ENCODE measurements at regions not wholly inside any gene's neighbourhood (a gene's known extent, or its start where the extent isn't known, plus 50 kb on each side); places are given as distances from the start of the nearest gene placed in this dataset.

DNA sequence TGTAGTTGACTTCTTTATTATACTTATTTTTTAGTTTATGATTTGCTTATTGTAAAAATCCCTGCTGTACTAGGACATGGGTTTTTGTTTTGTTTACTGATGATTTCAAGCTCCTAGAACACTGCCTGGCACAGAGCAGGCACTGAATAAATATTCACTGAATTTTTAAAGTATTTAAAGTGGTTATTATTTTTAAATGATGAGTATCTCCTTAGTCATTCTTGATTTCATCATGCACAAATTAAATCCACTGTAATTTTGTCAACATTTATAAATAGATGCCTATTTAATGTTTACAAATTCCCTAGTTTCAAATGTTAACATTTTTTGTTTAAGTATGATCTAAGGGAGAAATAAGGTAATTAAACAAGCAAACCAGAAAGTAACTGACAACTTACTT lies 367.9 kb upstream of the SLIT2 start:
- no peak for DNase-seq

DNA sequence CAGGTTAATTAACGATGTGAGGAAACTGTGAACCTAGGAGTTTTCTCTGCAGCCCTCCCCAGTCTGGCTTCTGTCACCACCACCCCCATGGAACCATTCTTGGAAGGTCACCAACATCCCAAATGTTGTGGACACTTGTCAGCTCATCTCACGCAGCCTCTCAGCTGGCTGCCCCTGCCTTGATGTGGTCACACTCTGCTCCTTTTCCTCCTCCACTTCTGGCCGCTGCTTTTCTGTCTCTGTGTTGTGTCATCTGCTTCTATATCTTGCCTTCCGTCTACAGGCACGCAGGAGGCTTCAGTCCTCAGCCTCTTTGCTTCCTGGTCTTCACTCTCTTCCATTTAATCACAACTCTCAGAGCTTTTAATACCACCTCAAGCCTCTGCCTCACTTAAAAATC lies 371.5 kb upstream of the SLIT2 start:
- DNase-seq: no peak

DNA sequence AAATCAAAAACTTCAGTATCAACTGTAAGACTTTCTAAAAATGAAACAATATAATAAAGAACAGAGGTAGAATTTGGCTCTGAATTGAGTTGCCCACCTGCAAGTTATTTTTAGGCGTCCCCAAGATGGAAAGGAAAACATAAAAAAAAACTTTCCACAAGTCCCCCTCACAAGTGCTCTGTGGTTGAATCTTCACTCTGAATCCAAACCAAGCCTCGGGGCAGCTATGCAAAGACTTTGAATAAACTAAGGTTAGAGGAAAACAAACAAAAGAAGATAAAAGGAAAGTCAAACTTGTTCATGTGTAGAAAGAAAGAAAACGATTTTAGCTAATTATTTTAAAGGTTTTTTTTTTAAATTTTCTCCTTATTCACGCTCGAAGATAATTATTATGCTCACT lies 372.4 kb upstream of the SLIT2 start:
- no peak for DNase-seq

DNA sequence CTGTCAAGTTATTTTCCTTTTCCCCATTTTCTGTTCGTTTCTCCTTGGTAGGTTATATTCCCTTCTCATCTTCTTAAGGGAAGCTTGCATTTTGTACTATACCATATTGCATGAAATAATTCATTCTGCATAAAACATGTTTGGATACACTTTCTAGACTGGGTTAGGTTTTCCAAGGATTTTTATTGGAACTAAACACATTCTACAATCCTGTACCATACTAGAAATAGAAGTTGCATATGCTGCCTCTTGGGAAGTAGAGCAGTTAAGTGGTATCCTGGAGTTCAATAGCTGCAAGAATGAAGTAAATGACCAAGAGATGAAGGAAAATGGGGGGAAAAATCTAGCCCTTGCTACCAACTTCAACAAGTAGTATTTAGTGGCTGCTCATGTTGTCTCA lies 393.7 kb upstream of the SLIT2 start:
- DNase-seq: no peak

DNA sequence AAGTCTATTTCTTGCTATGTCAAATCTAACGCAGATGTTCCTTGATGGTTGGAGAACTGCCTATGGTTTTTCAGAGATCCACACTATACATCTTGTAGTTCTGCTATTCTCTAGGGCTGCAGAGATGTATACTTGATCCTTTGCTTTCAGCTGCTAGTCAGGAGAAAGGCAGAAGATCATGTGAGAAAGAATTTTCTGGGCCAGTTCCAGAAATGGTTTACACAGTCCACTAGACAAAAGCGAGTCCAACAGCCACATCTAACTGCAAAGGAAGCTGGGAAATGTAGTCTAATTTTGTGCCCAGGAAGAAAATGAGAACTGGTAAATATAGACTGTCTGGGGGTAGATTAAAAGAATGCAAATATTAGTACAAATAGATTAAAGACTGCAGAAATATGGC lies 394.3 kb upstream of the SLIT2 start:
- DNase-seq: no peak

DNA sequence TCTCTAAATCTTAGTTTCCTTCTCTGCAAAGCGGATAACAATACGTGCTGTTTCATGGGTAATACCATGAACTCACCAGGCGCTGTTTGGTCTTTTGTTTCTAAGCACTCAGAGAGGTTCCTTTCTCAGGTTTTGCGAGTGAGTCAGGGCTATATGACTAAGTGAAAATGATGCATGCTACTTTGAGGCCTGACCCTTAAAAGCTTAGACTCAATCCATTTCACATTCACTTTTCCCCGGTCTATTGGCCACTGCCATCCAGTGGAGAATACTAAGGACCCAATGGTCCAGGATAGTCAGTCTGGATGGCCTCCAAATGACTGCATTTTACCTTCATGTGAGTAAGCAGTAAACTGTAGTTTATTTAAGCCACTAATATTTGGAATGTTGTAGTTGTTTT lies 400.8 kb upstream of the SLIT2 start:
- no peak for DNase-seq

DNA sequence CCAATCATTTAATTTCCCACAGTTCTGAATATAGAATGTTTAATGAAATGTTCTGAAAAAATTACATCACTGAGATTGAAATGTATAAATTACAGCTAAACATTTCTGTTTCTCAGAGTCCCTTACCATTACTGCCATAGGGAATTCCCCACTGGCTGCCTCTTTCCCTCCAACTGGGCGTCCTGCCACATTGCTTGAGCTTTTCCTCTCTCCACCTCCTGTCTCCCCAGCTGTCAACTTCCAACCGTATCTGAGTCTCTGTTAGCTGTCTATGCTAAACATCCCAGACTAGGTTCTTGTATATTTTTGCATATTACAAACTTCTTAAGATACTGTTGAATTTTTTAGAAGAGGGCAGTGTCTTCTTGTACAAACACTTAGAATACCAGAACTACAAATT lies 407.3 kb upstream of the SLIT2 start:
- no peak for DNase-seq

DNA sequence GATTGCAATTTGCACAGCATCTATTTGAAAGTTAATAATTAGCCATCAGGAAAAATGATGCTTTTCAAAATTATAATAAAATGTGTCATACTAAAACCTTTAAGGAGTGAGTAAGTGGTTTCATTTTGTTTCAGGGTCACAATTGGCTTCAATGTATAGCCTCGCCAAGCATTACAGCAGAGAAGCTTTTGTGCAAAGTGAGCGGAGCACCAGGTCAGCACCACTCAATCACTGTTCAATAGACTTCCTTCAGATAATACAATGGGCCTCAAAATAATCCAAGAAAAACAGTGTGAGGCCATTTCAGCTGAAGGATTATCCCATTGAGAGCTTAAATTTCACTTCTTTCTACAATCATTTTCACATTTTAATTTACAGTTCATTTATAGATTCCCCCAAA lies 409.2 kb upstream of the SLIT2 start:
- DNase-seq: no peak

DNA sequence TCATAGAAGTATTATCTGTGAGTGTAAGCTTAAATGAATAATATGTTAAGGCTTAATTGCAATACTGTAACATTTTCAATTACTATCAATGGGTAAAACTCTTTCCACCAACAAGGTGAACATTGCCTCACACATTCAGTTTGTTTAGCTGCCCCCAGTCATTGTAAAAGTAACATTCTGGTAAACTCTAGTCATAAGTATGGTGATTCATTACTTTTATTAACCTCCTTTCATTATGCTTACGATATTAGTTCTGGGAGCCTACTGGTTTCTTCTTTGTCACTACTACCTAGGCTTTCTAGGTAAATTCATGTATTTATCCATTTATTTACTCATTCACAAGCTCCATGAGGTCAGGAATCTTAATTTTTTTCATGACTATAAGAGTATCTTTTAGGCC lies 412.8 kb upstream of the SLIT2 start:
- DNase-seq: no peak

DNA sequence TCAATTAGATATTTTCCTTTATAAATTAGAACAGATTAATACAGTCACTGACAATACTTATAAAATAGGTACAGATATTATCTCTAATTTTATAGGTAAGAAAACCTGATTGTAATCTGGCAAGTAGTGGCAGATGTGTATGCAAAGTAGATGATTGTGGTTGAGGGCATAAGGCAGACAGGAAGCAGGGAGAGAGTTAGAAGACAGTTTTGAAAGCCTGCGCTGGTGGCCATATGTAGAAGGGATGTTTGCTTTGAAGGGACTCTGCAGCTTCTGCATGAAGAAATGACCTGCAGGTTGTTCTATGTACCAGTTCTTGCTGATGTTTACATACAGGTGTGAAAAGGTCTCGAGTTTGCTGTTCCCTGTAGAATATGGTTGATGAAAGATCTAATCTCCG lies 416.3 kb upstream of the SLIT2 start:
- no peak for DNase-seq

DNA sequence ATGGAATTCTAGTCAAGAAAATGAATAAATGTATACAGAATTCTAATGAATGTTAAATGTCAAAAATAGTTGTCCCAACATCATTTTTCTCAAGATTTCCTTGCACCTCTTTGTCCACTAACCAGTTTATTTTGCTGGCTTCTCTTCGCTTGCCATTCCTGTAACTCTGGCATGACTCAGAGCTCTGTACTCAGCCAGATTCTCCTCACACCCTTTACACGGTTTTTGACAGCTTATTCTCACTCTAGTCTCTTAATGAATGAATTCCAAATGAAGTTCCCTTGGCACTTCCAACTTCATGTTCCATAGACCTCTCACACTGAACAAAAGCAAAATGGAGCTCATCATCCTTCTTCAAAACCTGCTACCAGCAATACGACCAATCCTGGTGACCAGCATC lies 419.3 kb upstream of the SLIT2 start:
- DNase-seq: no peak

DNA sequence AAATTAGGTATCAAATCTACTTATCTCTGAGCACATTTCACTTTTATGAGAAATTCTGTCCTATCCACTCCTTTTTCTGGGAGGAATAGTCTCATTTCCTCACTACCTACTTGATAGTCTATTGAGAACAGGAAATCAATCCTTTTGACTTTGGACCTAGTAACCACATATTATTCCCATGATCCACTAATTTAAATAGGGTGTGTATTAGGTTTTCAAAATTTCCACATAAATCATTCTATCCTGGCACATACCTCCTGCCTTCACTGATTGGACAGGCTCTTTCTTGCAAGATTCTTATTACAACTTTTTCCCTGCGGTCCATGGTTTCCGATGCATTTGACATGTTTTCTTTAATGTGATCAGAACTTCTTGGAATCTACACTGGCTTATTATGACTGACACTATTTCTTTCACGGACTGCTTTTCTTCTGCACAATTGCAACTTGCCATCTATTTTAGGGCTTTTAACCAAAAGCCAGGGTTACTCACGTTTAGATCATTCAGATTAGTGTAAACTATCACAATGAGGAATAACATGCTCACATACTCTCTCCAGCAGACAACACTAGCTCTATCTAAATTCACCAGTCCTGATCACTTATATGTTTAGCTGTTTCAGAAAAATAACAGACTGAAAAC lies 419.9 kb upstream of the SLIT2 start:
- DNase-seq: no peak

DNA sequence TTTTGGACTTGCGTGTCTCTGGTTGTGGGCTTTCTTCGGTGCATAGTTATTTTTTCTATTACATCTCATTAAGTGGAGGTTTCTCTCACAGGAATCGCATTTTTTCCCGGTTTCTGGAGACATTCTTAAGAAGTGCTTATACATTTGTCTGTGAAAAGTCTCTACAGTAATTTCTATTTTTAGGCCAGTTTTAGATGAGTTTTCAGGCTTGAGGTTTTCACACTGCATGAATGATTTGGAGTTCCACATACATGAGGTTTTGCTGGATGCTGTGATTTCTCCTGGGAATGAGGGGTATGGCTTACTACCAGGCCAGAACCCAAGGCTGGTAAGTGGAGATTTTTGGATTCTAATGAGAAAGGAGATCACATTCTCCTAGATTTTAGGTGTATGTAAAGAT lies 422.6 kb upstream of the SLIT2 start:
- DNase-seq: no peak

DNA sequence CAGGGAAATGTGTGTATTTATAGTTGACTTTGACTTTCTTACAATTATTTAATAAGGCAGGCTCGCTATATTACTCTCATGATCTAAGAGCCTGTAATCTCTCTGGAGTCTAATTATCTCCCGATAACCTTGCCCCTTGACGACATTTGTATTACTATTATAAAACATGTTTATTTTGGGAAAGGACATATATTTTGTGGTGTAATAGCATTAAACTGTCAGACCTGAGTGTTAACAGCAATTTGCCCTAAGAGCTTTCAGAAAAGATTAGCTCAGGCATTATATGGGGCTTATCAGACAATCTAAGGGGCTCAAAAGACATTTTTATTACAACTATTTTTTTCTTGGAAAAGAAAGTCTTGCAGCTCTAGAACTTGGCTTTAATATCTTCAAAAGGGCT lies 427.9 kb upstream of the SLIT2 start:
- DNase-seq: peak in 1 of 3 experiments; percentile 36

DNA sequence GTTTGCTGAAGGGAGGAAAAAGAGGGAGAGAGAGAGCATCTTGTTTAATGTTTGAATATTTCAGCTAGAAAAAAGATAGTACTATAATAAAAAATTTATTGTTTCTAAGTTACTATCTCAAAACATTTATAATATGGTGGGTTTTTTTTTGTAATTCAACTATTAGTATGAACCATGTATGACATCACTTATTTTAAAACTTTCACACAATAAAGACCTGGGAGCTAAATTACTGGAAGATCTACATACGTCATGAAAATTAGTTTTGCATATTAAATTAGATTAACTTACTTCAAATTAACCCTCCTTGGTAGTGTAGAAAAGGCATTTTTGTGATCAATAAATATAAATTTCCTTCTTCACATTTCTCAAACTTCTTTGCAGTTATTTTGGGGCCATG lies 432.0 kb upstream of the SLIT2 start:
- no peak for DNase-seq

DNA sequence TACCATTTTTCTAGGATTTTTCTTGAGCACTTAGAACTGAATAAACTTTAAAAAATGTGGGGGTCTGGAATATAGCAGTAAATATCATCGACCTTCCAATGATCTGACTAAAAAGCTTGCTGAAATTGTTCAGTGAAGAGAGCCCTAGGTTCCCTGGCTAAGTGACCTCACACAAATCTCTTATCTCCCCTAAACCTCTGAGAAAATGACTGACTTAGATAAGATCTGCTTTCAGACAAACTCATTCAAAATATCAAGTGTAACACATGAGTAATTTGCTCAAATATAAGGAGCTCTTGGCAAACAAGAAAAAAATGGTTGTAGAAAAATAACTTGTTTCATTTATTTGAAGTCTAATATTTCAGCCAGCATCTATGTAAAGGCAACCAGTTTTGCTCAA lies 441.7 kb upstream of the SLIT2 start:
- DNase-seq: no peak

DNA sequence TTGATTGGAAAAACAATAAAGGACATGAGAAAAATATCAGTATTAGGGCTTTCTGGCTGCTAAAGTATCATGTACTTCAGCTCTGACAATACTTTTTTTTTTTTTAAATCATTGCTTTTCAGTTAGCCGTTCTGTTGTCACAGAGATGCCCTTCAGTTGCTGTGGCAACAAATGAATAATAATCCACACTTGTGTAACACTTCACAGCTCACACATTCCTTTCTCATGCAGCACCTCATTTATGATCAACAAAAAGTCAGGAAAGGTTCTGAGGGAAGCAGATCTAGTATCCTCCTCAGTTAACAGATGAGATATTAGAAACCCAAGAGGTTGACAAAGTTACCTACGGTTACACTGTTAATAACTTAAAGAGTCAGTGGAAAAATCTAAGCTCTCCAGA lies 444.2 kb upstream of the SLIT2 start:
- DNase-seq: peak in 1 of 3 experiments; percentile 51

DNA sequence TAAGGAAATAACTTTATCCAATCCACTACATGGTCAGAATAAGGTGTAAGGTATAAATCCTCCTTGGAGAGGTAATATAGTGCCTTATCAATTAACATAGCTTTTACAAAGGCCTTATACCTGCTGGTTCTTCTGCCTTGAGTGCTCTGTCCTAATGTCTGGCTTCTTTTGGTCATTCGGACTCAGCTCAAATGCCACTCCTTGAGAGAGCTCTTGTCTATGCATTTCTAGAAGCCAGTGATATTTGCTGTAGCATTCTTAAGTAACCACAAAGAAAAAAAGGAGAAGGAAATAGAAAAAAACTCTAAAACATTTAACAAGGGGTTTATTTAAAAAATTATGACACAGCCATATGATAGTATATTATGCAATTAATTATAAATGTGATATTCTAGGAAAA lies 444.8 kb upstream of the SLIT2 start:
- no peak for DNase-seq

DNA sequence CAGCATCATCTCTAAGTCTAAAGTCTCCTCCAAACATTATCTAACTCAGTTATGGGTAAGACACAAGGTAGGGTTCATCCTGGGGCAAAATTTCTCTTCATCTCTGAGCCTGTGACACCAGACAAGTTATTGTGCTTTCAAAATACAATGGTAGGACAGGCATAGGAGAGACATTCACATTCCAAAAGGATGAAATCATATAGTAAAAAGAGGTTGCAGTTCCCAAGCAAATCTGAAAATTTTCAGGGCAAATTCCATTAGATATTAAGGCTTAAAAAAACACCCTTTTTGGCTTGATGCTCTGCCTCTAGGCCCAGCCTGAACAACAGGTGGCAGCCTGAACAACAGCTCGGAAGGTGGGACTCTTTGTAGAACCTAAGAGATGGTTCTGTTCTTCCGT lies 448.3 kb upstream of the SLIT2 start:
- DNase-seq: no peak

DNA sequence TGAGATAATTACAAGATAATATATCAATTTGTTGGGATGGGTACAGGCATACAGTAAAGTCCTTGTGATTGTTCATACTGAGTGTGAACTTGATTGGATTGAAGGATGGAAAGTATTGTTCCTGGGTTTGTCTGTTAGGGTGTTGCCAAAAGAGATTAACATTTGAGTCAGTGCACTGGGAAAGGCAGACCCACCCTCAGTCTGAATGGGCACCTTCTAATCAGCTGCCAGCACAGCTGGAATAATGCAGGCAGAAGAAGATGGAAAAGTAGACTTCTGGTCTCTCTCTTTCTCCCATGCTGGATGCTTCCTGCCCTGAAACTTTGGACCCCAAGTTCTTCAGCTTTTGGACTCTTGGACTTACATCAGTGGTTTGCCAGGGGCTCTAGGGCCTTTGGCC lies 457.9 kb upstream of the SLIT2 start:
- DNase-seq: no peak

DNA sequence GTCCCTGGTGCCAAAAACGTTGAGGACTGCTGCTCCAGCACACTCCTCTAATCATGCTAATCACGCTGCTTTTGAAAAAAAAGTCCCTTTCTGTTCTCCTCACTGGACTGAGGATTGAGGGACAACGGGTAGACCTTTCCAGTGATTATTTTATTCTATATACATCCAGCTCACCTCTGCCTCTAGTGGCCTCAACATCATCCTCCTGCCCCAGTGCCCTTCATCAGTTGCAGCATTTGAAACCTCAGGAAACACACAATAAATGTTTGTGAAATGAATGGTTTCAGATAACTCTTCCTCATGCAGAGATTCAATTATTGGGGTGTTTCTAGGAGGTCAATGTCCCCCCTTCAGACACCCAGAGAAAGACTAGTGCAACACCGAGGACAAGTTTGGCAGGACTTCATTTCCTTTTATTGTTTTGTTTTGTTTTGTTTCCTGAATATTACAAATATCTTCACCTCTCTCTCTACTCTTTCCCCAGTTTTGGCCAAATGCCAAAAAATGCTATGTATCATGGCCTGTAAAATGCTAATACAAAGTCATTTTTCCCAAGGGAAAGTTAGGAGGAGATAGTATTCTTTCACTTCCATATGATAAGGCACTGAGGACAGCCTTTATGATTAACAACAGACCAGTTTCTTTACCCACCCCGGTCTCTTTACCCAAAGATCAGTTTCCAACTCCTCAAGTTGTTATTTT lies 460.1 kb upstream of the SLIT2 start:
- DNase-seq: no peak

DNA sequence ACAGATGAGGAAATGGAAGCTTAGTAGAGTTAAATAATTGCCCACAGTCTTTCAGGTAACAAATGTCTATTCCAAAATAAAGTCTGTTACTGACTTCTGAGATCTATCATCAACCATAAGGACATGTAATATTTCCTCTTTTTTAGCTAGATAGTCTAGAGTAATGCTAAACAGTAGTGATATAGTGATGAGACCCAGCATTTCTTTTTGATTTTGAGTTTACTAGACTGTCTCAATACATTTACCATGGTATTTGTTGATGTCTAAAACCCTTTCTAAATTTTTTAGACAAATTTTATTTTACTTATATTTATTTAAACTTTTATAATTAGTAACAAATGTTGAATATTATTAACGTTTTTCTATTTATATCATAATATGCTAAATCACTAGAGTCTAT lies 465.1 kb upstream of the SLIT2 start:
- no peak for DNase-seq

DNA sequence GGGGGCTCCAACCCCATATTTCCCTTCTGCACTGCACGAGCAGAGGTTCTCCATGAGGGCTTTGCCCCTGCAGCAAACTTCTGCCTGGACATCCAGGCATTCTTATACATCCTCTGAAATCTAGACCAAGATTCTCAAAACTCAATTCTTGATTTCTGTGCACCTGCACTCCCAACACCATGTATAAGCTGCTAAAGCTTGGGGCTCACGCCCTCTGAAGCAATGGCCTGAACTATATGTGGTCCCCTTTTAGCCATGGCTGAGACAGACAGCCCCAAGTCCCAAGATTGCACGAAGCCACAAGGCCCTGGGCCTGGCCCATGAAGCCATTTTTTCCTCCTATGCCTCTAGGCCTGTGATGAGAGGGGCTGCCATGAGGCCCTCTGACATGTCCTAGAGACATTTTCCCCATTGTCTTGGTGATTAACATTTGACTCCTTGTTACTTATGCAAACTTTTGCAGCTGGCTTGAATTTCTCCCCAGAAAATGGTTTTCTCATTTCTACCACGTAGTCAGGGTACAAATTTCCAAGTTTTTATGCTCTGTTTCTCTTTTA lies 468.0 kb upstream of the SLIT2 start:
- no peak for DNase-seq

DNA sequence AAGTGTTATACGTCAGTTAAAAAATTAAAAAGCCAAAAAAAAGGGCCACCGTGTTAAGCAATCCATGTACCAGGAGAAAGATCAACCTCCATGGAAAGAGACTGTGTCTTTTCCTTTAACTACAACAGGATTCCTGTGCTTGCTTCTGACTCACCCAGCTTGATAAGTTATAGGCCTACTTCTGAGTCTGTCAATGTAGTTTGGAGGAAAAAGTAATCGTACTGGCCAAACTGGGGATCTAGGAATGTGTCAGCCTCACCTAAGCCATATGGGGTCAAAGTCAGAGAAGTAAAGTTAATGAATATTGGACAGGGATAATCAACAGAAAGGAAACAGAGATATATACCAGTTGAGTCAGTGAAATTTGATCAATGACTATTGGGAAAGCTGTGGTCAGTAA lies 470.8 kb upstream of the SLIT2 start:
- no peak for DNase-seq

DNA sequence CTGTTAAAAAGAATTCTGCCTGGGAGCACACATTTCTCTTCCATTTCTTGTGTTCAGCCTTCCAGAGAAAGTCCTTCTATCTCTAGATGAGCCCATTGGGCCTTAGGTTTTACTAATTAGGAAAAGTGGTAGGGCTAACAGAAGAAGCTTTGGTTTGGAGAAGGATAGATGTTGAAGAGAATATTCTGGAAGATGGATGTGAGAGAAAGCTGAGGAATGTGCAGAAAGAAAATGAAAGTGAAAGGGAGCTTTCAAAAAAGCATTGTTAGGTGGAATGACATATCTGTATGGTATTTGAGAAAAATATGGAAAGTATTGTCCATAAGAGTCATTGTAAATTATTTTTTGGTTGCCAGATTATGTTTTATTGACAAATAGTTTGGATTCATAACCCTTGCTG lies 474.8 kb upstream of the SLIT2 start:
- DNase-seq: no peak
